ENCODE measurements at regions not wholly inside any gene's neighbourhood (a gene's known extent, or its start where the extent isn't known, plus 50 kb on each side); places are given as distances from the start of the nearest gene placed in this dataset.

GRCh38 chr12:60704171-60704914 is 1108.5 kb downstream of the SLC16A7 start:
- DNase-seq (ENCODE audit: low read depth, low spot score) (no peak), FAIRE-seq (no peak)
- no peak overlapping the region for H3K4me2 ChIP-seq (ENCODE audit: control insufficient read depth, extremely low read depth, insufficient read depth, low read depth, low read length)
- dilution Hi-C loops (cut with MboI; ENCODE audit: extremely low pct_ligation_motif_present, low sequenced_read_pairs): no loop called here
- H3K9me1 ChIP-seq (ENCODE audit: control insufficient read depth, extremely low read depth, insufficient read depth, low read length): no peaks in the 10 kb centered on the region
- no peak overlapping the region for H3K9ac ChIP-seq (ENCODE audit: control insufficient read depth, extremely low read depth, insufficient read depth, low read length)
- no peak for TF ChIP-seq EZH2 (IDR thresholded peaks at IDR 0.05; ENCODE audit: low read length)
- TF ChIP-seq CTCF (optimal IDR thresholded peaks at IDR 0.05 in 1 of 3, IDR thresholded peaks at IDR 0.05 in 1 of 3, conservative IDR thresholded peaks at IDR 0.05 in 1 of 3; ENCODE audit: extremely low read depth in 1 of 3, insufficient read depth in 2 of 3, low read length in 3 of 3): no peak
- H4K20me1 ChIP-seq (ENCODE audit: control insufficient read depth, extremely low read depth, insufficient read depth, low read length): no peaks in the 10 kb centered on the region
- no peaks in the 10 kb centered on the region for H3K27me3 ChIP-seq (ENCODE audit: control insufficient read depth, extremely low read depth, insufficient read depth, low read length)
- H2AFZ ChIP-seq (ENCODE audit: control insufficient read depth, low read length): no peak overlapping the region
- no peaks in the 10 kb centered on the region for H3K36me3 ChIP-seq (ENCODE audit: control insufficient read depth in 2 of 2, extremely low read depth in 1 of 2, insufficient read depth in 2 of 2, low read length in 2 of 2)
- H3K4me1 ChIP-seq (ENCODE audit: control insufficient read depth, extremely low read depth, insufficient read depth, low read length): no peaks in the 10 kb centered on the region
- H3K9me3 ChIP-seq (ENCODE audit: control insufficient read depth, low read depth, low read length): no peaks in the 10 kb centered on the region
- H3K27ac ChIP-seq (ENCODE audit: control insufficient read depth, insufficient read depth, low read length): no peak overlapping the region
- no peaks in the 10 kb centered on the region for H3K79me2 ChIP-seq (ENCODE audit: control insufficient read depth, insufficient read depth, low read length)
- no peak overlapping the region for H3K4me3 ChIP-seq (ENCODE audit: control insufficient read depth in 2 of 3, extremely low read depth in 1 of 3, insufficient read depth in 2 of 3, low read depth in 1 of 3, low read length in 3 of 3)

GRCh38 chr12:60710246-60710645 is 1114.4 kb downstream of the SLC16A7 start:
- Histone ChIP-seq H2AFZ (ENCODE audit: control insufficient read depth, low read length) (no peak overlapping the region), H3K9ac (ENCODE audit: control insufficient read depth, extremely low read depth, insufficient read depth, low read length) (no peak overlapping the region), H3K4me3 (ENCODE audit: control insufficient read depth in 2 of 3, extremely low read depth in 1 of 3, insufficient read depth in 2 of 3, low read depth in 1 of 3, low read length in 3 of 3) (no peak overlapping the region), H3K9me3 (ENCODE audit: control insufficient read depth, low read depth, low read length) (no peaks in the 10 kb centered on the region), H3K9me1 (ENCODE audit: control insufficient read depth, extremely low read depth, insufficient read depth, low read length) (no peaks in the 10 kb centered on the region), H4K20me1 (ENCODE audit: control insufficient read depth, extremely low read depth, insufficient read depth, low read length) (no peaks in the 10 kb centered on the region), H3K27me3 (ENCODE audit: control insufficient read depth, extremely low read depth, insufficient read depth, low read length) (no peaks in the 10 kb centered on the region), H3K4me2 (ENCODE audit: control insufficient read depth, extremely low read depth, insufficient read depth, low read depth, low read length) (no peak overlapping the region), H3K27ac (ENCODE audit: control insufficient read depth, insufficient read depth, low read length) (no peak overlapping the region), H3K36me3 (ENCODE audit: control insufficient read depth in 2 of 2, extremely low read depth in 1 of 2, insufficient read depth in 2 of 2, low read length in 2 of 2) (no peaks in the 10 kb centered on the region), H3K4me1 (ENCODE audit: control insufficient read depth, extremely low read depth, insufficient read depth, low read length) (no peaks in the 10 kb centered on the region), H3K79me2 (ENCODE audit: control insufficient read depth, insufficient read depth, low read length) (no peaks in the 10 kb centered on the region)
- FAIRE-seq: no peak
- no peak for DNase-seq (ENCODE audit: low read depth, low spot score)
- dilution Hi-C loops (cut with MboI; ENCODE audit: extremely low pct_ligation_motif_present, low sequenced_read_pairs): no loop called here
- TF ChIP-seq CTCF (optimal IDR thresholded peaks at IDR 0.05 in 1 of 3, IDR thresholded peaks at IDR 0.05 in 1 of 3, conservative IDR thresholded peaks at IDR 0.05 in 1 of 3; ENCODE audit: extremely low read depth in 1 of 3, insufficient read depth in 2 of 3, low read length in 3 of 3): no peak
- no peak for TF ChIP-seq EZH2 (IDR thresholded peaks at IDR 0.05; ENCODE audit: low read length)
